IPS DF 6.9 (cell line): ENCODE measurements at regions not wholly inside any gene's neighbourhood (a gene's known extent, or its start where the extent isn't known, plus 50 kb on each side); places are given as distances from the start of the nearest gene placed in this dataset.

Experiments
- DNase-seq: peaks from one replicate; pipeline ENCODE4 v3.0.0-alpha.2; 2013; ENCODE audit warnings: low read depth, low spot score
- H3K27ac ChIP-seq: one replicate; pipeline ENCODE4 v1.5.1; 2013; ENCODE audit warnings: low read length, control low read depth
- H3K27me3 ChIP-seq: 2 replicates; pipeline ENCODE4 v1.6.1; 2013; ENCODE audit warnings: mild to moderate bottlenecking, low read length; ENCODE audit not compliant: control insufficient read depth, insufficient read depth
- H3K36me3 ChIP-seq: 2 replicates; pipeline ENCODE4 v1.6.1; 2013; ENCODE audit warnings: low read length; ENCODE audit not compliant: control insufficient read depth, insufficient read depth
- H3K4me1 ChIP-seq: 2 replicates; pipeline ENCODE4 v1.6.1; 2013; ENCODE audit warnings: low read length; ENCODE audit not compliant: control insufficient read depth, insufficient read depth
- H3K4me3 ChIP-seq: 2 replicates; pipeline ENCODE4 v1.5.1; 2013; ENCODE audit warnings: mild to moderate bottlenecking, low read length
- H3K9me3 ChIP-seq: 2 replicates; pipeline ENCODE4 v1.6.1; 2013; ENCODE audit warnings: low read length, inconsistent platforms; ENCODE audit not compliant: control insufficient read depth, insufficient read depth
- WGBS: extraction: QIAGEN DNeasy Blood & Tissue Kit; methylation state at CpG from one replicate; pipeline ENCODE4 v1.1.7; 2013; ENCODE audit warnings: mixed read lengths, missing lambda C conversion rate; ENCODE audit not compliant: insufficient read length, insufficient coverage; 5-methylcytosine and 5-hydroxymethylcytosine counted together

DNA sequence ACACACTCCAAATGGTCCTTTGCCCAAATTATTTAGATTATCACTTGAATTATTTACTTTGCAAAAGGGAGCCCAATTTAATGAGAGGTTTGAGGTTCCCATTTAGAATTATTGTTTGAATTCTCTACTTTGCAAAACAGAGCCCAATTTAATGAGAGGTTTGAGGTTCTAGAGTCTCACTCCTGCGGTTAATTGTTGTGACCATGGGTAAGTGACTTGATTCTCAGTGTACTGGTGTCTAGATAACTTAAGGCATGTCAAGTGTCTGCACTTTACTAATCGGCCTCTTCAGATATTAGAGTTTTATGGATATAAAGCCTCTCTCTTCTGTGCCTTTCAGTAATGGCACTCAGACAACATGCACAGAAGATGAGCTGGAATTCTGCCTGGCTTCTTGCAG is 67.5 kb downstream of the YIPF5 start:
- Histone ChIP-seq H3K9me3 (no peaks in the 10 kb centered on the region), H3K36me3 (no peaks in the 10 kb centered on the region), H3K4me1 (no peaks in the 10 kb centered on the region), H3K4me3 (no peak overlapping the region), H3K27ac (no peak overlapping the region), H3K27me3 (no peaks in the 10 kb centered on the region)
- DNase-seq, result no peak
- no CpG with 5 or more reads among the region's 2 CpGs for WGBS

DNA sequence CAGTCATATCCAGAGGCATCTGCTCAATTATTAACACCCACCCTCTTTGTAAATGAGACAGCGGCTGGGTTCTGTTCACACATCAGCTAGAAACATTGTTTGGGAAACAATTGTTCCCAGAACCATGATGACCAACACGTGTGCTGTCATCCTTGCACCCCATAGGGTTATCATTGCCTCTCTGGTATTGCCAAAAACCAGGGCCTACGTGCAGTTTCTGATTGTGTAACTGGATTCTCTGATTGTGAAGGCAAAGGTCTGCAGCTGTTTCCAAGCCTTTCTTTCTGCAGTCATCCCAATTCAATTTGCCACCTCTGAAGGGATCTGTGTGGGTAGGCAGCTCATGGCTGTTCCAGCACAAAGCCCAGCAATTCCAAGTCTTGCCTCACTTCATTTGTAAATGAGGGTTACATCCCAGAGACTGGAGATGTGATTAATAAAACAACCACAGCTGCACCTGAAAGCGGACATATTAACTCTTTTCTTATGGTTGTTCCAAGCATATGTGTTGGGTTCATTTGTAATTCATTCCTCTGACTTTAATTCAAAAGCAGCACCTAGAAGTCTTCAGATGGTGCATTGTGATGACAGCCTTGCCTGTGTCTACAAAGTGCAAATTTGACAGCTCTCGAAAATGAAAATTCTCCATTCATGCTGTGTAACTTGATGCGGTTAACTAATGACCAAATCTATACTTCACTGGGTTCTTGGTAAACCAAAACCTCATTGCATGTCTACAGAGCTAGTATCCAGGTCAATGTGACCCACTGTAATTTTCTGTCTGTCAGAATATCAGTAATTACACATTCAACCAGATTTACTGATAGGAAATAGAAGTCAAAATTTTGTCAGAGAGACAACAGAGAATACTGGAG is 66.6 kb downstream of the YIPF5 start:
- no peak overlapping the region for H3K27ac ChIP-seq
- no peaks in the 10 kb centered on the region for H3K27me3 ChIP-seq
- H3K4me1 ChIP-seq, result no peaks in the 10 kb centered on the region
- H3K9me3 ChIP-seq, result no peaks in the 10 kb centered on the region
- WGBS, result no CpG with 5 or more reads among the region's 6 CpGs
- no peak overlapping the region for H3K4me3 ChIP-seq
- no peak for DNase-seq
- no peaks in the 10 kb centered on the region for H3K36me3 ChIP-seq

DNA sequence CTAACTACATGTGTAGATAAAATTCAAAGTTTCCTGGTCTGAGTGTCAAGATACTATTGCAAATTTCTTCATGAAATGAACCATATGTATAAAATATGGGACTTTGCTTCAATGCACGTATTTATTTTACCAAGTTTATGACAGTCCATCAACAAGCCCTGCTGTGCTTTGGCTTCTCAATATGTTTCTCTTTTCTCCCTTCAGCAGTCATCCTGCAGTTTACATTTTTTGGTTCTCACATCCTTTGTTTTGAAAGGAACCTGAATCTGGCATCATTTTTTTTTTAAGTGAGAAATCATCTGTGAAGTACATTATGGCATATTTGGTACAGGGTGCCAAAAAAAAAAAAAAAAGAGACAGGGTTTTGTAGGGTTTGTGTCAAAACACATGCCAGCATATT is 65.1 kb downstream of the YIPF5 start:
- H3K9me3 ChIP-seq, result no peaks in the 10 kb centered on the region
- no peak overlapping the region for H3K27ac ChIP-seq
- DNase-seq, result no peak
- no peak overlapping the region for H3K4me3 ChIP-seq
- H3K4me1 ChIP-seq, result no peaks in the 10 kb centered on the region
- WGBS, result no CpG with 5 or more reads among the region's 1 CpG
- no peaks in the 10 kb centered on the region for H3K27me3 ChIP-seq
- H3K36me3 ChIP-seq, result no peaks in the 10 kb centered on the region

DNA sequence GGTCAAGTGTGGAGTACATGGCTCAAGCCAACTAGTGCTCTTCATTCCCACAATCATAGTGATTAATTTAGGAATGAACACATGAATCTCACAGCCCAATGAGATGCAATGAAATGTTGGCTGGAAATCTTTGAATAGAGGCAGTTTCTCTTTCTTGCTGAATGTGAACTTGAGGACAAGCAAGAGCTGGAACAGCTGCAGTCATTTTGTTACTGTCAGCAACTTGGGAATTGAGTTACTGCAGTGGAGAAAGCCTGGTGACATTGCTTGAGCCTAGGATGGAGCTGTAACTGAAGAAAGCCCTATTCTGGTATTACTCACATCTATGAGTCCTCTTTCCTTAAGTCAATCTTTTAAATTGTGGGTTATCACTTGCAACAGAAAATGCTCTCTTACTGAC is 62.3 kb downstream of the YIPF5 start:
- Histone ChIP-seq H3K9me3 (no peaks in the 10 kb centered on the region), H3K27me3 (no peaks in the 10 kb centered on the region), H3K36me3 (no peaks in the 10 kb centered on the region), H3K4me3 (no peak overlapping the region), H3K4me1 (no peaks in the 10 kb centered on the region), H3K27ac (no peak overlapping the region)
- DNase-seq, result no peak
